Upper lobe of left lung (tissue), 6 donors: ENCODE measurements at regions not wholly inside any gene's neighbourhood (a gene's known extent, or its start where the extent isn't known, plus 50 kb on each side); places are given as distances from the start of the nearest gene placed in this dataset.

Source experiments
- ATAC-seq, 2 donors: fragments of 200-7000 bp; cut with Tn5 transposase; one replicate each; pipeline ENCODE4 v1.9.1; 2022; ENCODE audit warnings: mild to moderate bottlenecking in 2 of 2, moderate library complexity in 2 of 2; ENCODE audit not compliant: low FRiP score in 2 of 2
- DNase-seq, 2 donors: peaks; one replicate each; pipeline ENCODE4 v3.0.0-alpha.2; 2019 to 2020
- H3K27ac ChIP-seq, 4 donors: fragments of 200-600 bp; sonication (generic); one replicate each; pipeline ENCODE4 v1.5.1; 2016 to 2019
- H3K27me3 ChIP-seq, 4 donors: fragments of 200-600 bp; sonication (generic); one replicate each; pipeline ENCODE4 v1.5.1; 2017 to 2019
- H3K36me3 ChIP-seq, 4 donors: fragments of 200-600 bp; sonication (generic); one replicate each; pipeline ENCODE4 v1.5.1; 2016 to 2019
- H3K4me1 ChIP-seq, 4 donors: fragments of 200-600 bp; sonication (generic); one replicate each; pipeline ENCODE4 v1.5.1; 2018 to 2019
- H3K4me3 ChIP-seq, 4 donors: fragments of 200-600 bp; sonication (generic); one replicate each; pipeline ENCODE4 v1.5.1; 2017 to 2019; ENCODE audit warnings: mild to moderate bottlenecking in 2 of 4, moderate library complexity in 1 of 4
- H3K9me3 ChIP-seq, 4 donors: fragments of 200-600 bp; sonication (generic); one replicate each; pipeline ENCODE4 v1.5.1; 2018 to 2019
- EP300 ChIP-seq, 4 donors: sonication (generic); formaldehyde crosslinking; IDR thresholded peaks; one replicate each; pipeline ENCODE4 v1.5.1; 2017; ENCODE audit warnings: antibody characterized with exemption in 4 of 4, control low read depth in 2 of 4
- POLR2A ChIP-seq, 4 donors: fragments of 450-650 bp; IDR thresholded peaks; one replicate each; pipeline ENCODE4 v1.5.1; 2016 to 2017; ENCODE audit warnings: antibody characterized with exemption in 4 of 4, mild to moderate bottlenecking in 2 of 4
- POLR2AphosphoS5 ChIP-seq, 2 donors: sonication (generic); formaldehyde crosslinking; IDR thresholded peaks; one replicate each; pipeline ENCODE4 v1.5.1; 2017; ENCODE audit warnings: antibody characterized with exemption in 2 of 2
- WGBS, 2 donors: methylation state at CpG; one replicate each; pipeline ENCODE4 v1.1.5; 2017 to 2018; 5-methylcytosine and 5-hydroxymethylcytosine counted together
- TF ChIP-seq, protein P1 (sequence below), 6 experiments: fragments of 450-650 bp in 4 of 6; fragments of 200-600 bp in 2 of 6; sonication (generic) in 2 of 6; IDR thresholded peaks; one replicate each; pipeline ENCODE4 v1.5.1; 2016 to 2019; ENCODE audit warnings: antibody characterized with exemption in 6 of 6
- donor health status: DM: no; HTN: no; CAD: no; lungs with moderate emphysema.
- donor health status: DM: no; HTN: yes; CAD: no; lungs with severe emphysema.

DNA sequence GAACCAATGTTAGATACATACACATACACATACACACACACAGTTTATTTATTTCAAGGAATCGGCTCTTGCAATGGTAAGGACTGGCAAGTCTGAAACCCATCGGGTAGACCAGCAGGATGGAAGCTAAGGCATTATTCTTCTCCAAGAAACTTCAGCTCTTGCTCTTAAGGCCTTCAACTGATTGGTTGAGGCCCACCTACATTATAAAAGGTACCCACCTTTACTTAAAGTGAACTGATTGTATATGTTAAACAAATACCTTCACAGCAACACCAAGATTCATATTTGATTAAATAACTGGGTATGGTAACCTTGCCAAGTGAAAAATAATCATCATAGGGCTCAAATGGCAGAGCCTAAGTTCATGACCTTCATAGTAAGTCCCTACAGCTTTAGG is 695.5 kb downstream of the BCL11B start:
- Histone ChIP-seq H3K4me1 (no peaks in the 10 kb centered on the region), H3K27ac (no peak overlapping the region), H3K4me3 (no peak overlapping the region), H3K9me3 (peaks cover 0 to 2% (median 0%) of the 10 kb centered on the region in 4 donors), H3K27me3 (no peaks in the 10 kb centered on the region), H3K36me3 (no peaks in the 10 kb centered on the region)
- no peak for ATAC-seq
- no peak for DNase-seq
- 82 to 95% methylated on average over 2 of the region's 2 CpGs for WGBS, 2 donors
- TF ChIP-seq EP300 (IDR thresholded peaks at IDR 0.05) (no peak), POLR2A (IDR thresholded peaks at IDR 0.05) (no peak), POLR2AphosphoS5 (IDR thresholded peaks at IDR 0.05) (no peak)
- TF ChIP-seq, protein P1, sequence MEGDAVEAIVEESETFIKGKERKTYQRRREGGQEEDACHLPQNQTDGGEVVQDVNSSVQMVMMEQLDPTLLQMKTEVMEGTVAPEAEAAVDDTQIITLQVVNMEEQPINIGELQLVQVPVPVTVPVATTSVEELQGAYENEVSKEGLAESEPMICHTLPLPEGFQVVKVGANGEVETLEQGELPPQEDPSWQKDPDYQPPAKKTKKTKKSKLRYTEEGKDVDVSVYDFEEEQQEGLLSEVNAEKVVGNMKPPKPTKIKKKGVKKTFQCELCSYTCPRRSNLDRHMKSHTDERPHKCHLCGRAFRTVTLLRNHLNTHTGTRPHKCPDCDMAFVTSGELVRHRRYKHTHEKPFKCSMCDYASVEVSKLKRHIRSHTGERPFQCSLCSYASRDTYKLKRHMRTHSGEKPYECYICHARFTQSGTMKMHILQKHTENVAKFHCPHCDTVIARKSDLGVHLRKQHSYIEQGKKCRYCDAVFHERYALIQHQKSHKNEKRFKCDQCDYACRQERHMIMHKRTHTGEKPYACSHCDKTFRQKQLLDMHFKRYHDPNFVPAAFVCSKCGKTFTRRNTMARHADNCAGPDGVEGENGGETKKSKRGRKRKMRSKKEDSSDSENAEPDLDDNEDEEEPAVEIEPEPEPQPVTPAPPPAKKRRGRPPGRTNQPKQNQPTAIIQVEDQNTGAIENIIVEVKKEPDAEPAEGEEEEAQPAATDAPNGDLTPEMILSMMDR (IDR thresholded peaks at IDR 0.05), result no peak

DNA sequence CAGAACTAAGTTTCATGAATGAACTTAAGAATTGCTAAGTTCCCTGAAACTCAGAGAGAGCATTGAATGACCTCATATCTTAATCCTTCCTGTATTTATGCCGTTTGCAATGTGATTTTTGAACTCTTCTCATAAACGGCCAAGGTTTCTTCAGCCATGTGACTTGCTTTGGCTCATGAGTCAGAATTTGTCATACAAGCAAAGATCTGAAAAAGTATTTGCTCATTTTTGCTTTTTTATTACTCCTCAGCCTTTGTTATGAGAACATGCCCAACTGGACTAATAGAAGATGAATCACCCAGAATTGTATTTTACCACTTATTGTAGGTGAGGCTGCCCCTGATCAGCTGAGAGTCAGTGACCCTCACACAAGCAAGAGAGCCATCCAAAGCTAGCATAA is 693.8 kb downstream of the BCL11B start:
- no peak for DNase-seq
- ATAC-seq, result no peak
- Histone ChIP-seq H3K4me3 (no peak overlapping the region), H3K27ac (no peak overlapping the region), H3K9me3 (no peaks in the 10 kb centered on the region), H3K27me3 (no peaks in the 10 kb centered on the region), H3K36me3 (no peaks in the 10 kb centered on the region), H3K4me1 (no peaks in the 10 kb centered on the region)
- WGBS, 2 donors, result 55 to 63% methylated on average over 2 of the region's 2 CpGs
- TF ChIP-seq POLR2A (IDR thresholded peaks at IDR 0.05) (no peak), EP300 (IDR thresholded peaks at IDR 0.05) (no peak), POLR2AphosphoS5 (IDR thresholded peaks at IDR 0.05) (no peak)
- TF ChIP-seq, protein P1 (IDR thresholded peaks at IDR 0.05), result no peak

- no peak overlapping the region for H3K4me3 ChIP-seq
- no peaks in the 10 kb centered on the region for H3K27me3 ChIP-seq
- H3K9me3 ChIP-seq, result no peaks in the 10 kb centered on the region
- WGBS, 2 donors, result 85 to 90% methylated on average over 1 of the region's 1 CpG
- TF ChIP-seq POLR2AphosphoS5 (IDR thresholded peaks at IDR 0.05) (no peak), POLR2A (IDR thresholded peaks at IDR 0.05) (no peak), EP300 (IDR thresholded peaks at IDR 0.05) (no peak)
- TF ChIP-seq, protein P1 (IDR thresholded peaks at IDR 0.05), result no peak
- no peaks in the 10 kb centered on the region for H3K36me3 ChIP-seq
- no peaks in the 10 kb centered on the region for H3K4me1 ChIP-seq
- no peak for DNase-seq
- no peak for ATAC-seq
- H3K27ac ChIP-seq, result no peak overlapping the region
These were observed 692.9 kb downstream of the BCL11B start for GRCh38 chr14:98579140-98579539.

GRCh38 chr14:98580131-98580678 is 691.8 kb downstream of the BCL11B start:
- ATAC-seq, result no peak
- Histone ChIP-seq H3K4me1 (no peaks in the 10 kb centered on the region), H3K9me3 (no peaks in the 10 kb centered on the region), H3K36me3 (no peaks in the 10 kb centered on the region), H3K27me3 (no peaks in the 10 kb centered on the region), H3K4me3 (no peak overlapping the region), H3K27ac (no peak overlapping the region)
- TF ChIP-seq EP300 (IDR thresholded peaks at IDR 0.05) (no peak), POLR2AphosphoS5 (IDR thresholded peaks at IDR 0.05) (no peak), POLR2A (IDR thresholded peaks at IDR 0.05) (no peak)
- TF ChIP-seq, protein P1 (IDR thresholded peaks at IDR 0.05), result no peak
- 11 to 12% methylated on average over 3 of the region's 3 CpGs for WGBS, 2 donors
- no peak for DNase-seq

DNA sequence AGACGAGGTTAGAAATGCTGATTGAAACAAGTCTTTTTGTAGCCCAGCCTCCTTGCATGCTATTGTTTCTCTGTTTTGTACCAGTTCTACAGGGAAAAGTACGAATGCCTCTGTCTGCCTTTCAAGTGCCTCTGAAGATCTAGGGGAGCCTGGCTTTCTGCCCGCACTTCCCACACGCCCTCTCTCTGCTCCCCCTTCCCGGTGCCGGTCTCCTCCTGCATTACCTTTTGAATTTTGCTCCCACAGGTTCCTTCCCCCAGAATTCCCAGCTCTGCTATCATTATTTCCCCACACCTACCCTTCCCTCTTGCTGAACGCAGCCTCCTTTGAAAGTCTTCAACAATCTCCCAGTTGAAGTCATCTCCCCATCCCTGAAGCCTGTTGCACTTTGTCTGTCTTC is 689.7 kb downstream of the BCL11B start:
- DNase-seq, result no peak

More for the DNA sequence above, 689.7 kb downstream of the BCL11B start:
- H3K9me3 ChIP-seq, result no peaks in the 10 kb centered on the region
- TF ChIP-seq, protein P1 (IDR thresholded peaks at IDR 0.05), result no peak
- TF ChIP-seq POLR2A (IDR thresholded peaks at IDR 0.05) (no peak), POLR2AphosphoS5 (IDR thresholded peaks at IDR 0.05) (no peak), EP300 (IDR thresholded peaks at IDR 0.05) (no peak)
- 56 to 62% methylated on average over 7 of the region's 7 CpGs for WGBS, 2 donors
- no peak overlapping the region for H3K27ac ChIP-seq
- H3K27me3 ChIP-seq, result no peaks in the 10 kb centered on the region
- no peaks in the 10 kb centered on the region for H3K4me1 ChIP-seq
- no peaks in the 10 kb centered on the region for H3K36me3 ChIP-seq
- no peak overlapping the region for H3K4me3 ChIP-seq
- ATAC-seq, result no peak
